GM12878 (cell line): ENCODE measurements at regions not wholly inside any gene's neighbourhood (a gene's known extent, or its start where the extent isn't known, plus 50 kb on each side); places are given as distances from the start of the nearest gene placed in this dataset.

Experiments used
- JUNB ChIP-seq: IDR thresholded peaks from 2 replicates; pipeline ENCODE4 v1.6.1; 2016; ENCODE audit warnings: antibody characterized with exemption, mild to moderate bottlenecking
- SMC3 ChIP-seq: IDR thresholded peaks from 2 replicates; pipeline ENCODE4 v1.6.1; 2011; ENCODE audit warnings: low read length, improper control_type of control experiment, borderline replicate concordance
- TF ChIP-seq, protein P1 (sequence below): fragments of 450-650 bp; IDR thresholded peaks from 2 replicates; pipeline ENCODE4 v1.6.1; 2017; ENCODE audit warnings: mild to moderate bottlenecking, moderate library complexity
- TF ChIP-seq, protein P2 (sequence below): fragments of 450-650 bp; IDR thresholded peaks from 2 replicates; pipeline ENCODE4 v1.6.1; 2017; ENCODE audit warnings: mild to moderate bottlenecking, moderate library complexity

DNA sequence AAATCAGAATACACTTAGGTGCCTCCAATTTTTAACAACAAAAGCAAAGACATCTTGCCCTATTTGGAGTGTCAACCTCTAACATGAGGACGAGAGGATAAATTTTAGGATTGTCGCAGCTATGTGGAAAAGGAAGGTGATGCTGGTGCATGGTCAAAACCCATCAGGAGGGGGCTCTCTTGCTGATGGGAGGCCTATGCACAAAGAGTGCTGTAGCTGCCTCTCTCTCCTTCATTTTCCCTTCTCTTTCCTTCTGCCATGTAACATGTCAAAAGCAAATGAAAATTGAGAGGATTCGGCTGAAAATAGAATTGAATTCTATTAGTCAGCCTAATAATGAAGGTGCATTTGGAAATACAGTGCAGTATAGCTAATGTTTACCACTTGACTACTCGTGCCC is 578.7 kb upstream of the ZNF462 start (continued):
- TF ChIP-seq, protein P1, sequence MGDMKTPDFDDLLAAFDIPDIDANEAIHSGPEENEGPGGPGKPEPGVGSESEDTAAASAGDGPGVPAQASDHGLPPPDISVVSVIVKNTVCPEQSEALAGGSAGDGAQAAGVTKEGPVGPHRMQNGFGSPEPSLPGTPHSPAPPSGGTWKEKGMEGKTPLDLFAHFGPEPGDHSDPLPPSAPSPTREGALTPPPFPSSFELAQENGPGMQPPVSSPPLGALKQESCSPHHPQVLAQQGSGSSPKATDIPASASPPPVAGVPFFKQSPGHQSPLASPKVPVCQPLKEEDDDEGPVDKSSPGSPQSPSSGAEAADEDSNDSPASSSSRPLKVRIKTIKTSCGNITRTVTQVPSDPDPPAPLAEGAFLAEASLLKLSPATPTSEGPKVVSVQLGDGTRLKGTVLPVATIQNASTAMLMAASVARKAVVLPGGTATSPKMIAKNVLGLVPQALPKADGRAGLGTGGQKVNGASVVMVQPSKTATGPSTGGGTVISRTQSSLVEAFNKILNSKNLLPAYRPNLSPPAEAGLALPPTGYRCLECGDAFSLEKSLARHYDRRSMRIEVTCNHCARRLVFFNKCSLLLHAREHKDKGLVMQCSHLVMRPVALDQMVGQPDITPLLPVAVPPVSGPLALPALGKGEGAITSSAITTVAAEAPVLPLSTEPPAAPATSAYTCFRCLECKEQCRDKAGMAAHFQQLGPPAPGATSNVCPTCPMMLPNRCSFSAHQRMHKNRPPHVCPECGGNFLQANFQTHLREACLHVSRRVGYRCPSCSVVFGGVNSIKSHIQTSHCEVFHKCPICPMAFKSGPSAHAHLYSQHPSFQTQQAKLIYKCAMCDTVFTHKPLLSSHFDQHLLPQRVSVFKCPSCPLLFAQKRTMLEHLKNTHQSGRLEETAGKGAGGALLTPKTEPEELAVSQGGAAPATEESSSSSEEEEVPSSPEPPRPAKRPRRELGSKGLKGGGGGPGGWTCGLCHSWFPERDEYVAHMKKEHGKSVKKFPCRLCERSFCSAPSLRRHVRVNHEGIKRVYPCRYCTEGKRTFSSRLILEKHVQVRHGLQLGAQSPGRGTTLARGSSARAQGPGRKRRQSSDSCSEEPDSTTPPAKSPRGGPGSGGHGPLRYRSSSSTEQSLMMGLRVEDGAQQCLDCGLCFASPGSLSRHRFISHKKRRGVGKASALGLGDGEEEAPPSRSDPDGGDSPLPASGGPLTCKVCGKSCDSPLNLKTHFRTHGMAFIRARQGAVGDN, result no peak
- TF ChIP-seq, protein P2, sequence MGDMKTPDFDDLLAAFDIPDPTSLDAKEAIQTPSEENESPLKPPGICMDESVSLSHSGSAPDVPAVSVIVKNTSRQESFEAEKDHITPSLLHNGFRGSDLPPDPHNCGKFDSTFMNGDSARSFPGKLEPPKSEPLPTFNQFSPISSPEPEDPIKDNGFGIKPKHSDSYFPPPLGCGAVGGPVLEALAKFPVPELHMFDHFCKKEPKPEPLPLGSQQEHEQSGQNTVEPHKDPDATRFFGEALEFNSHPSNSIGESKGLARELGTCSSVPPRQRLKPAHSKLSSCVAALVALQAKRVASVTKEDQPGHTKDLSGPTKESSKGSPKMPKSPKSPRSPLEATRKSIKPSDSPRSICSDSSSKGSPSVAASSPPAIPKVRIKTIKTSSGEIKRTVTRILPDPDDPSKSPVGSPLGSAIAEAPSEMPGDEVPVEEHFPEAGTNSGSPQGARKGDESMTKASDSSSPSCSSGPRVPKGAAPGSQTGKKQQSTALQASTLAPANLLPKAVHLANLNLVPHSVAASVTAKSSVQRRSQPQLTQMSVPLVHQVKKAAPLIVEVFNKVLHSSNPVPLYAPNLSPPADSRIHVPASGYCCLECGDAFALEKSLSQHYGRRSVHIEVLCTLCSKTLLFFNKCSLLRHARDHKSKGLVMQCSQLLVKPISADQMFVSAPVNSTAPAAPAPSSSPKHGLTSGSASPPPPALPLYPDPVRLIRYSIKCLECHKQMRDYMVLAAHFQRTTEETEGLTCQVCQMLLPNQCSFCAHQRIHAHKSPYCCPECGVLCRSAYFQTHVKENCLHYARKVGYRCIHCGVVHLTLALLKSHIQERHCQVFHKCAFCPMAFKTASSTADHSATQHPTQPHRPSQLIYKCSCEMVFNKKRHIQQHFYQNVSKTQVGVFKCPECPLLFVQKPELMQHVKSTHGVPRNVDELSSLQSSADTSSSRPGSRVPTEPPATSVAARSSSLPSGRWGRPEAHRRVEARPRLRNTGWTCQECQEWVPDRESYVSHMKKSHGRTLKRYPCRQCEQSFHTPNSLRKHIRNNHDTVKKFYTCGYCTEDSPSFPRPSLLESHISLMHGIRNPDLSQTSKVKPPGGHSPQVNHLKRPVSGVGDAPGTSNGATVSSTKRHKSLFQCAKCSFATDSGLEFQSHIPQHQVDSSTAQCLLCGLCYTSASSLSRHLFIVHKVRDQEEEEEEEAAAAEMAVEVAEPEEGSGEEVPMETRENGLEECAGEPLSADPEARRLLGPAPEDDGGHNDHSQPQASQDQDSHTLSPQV, result no peak
- peak; percentile 32; the same call in 1 of the 2 replicates for TF ChIP-seq SMC3
- no peak for TF ChIP-seq JUNB
